ENCODE measurements at regions not wholly inside any gene's neighbourhood (a gene's known extent, or its start where the extent isn't known, plus 50 kb on each side); places are given as distances from the start of the nearest gene placed in this dataset.

GRCh38 chr20:48066246-48066645, 281.0 kb upstream of the SULF2 start:
- H3K9ac ChIP-seq (ENCODE audit: control insufficient read depth, insufficient read depth, low read length), result no peak overlapping the region
- H3K4me2 ChIP-seq (ENCODE audit: control insufficient read depth, insufficient read depth), result no peak overlapping the region
- WGBS (ENCODE audit: insufficient coverage, insufficient replicate concordance, low lambda C conversion rate, missing lambda C conversion rate), result 73% methylated on average over 13 of the region's 13 CpGs
- H2AFZ ChIP-seq (ENCODE audit: control insufficient read depth, low read depth, low read length), result no peak overlapping the region
- H3K27me3 ChIP-seq (replicated peaks in 1 of 2; ENCODE audit: control insufficient read depth in 2 of 2, insufficient read depth in 2 of 2, low read length in 1 of 2), result no peaks in the 10 kb centered on the region; a peak in 1 of 4 replicates
- DNase-seq (ENCODE audit: low read depth, low spot score) (no peak), FAIRE-seq (no peak), ATAC-seq (no peak)
- ChIA-PET SMC1A (ENCODE audit: uncharacterized antibody, unreplicated experiment) (no interaction called here), POLR2A (no interaction called here), CTCF (interaction anchor here (1.0 kb wide), 1 partner anchor 554 kb away, joined by 4 read pairs; no protein-coding TSS in a partner anchor), RAD21 (ENCODE audit: unreplicated experiment) (no interaction called here)
- in situ Hi-C loops (cut with MboI), result no loop called here
- no peak overlapping the region for H3K4me3 ChIP-seq
- no peak for TF ChIP-seq SIX5 (IDR thresholded peaks at IDR 0.05; ENCODE audit: low read depth, low read length, severe bottlenecking)
- TF ChIP-seq PRDM15 (CRISPR knock-in tag; IDR thresholded peaks at IDR 0.05), result no peak
- peaks cover 3% of the 10 kb centered on the region; the same call in 1 of the 3 replicates for H3K9me3 ChIP-seq (replicated peaks; ENCODE audit: control insufficient read depth, insufficient read depth, low read length)
- no peaks in the 10 kb centered on the region for H4K20me1 ChIP-seq (ENCODE audit: control insufficient read depth, insufficient read depth)
- no peaks in the 10 kb centered on the region for H3K79me2 ChIP-seq (ENCODE audit: control insufficient read depth, insufficient read depth, low read length)
- intact Hi-C loops (cut with micrococcal nuclease; ENCODE audit: unreplicated experiment), result no loop called here
- BruUV-seq (replicated peaks), result no TSS peak
- H3K27ac ChIP-seq (ENCODE audit: control insufficient read depth, insufficient read depth), result no peak overlapping the region
- H3K36me3 ChIP-seq (ENCODE audit: control insufficient read depth in 2 of 2, insufficient read depth in 2 of 2, low read length in 1 of 2), result no peaks in the 10 kb centered on the region
- peaks cover 8% of the 10 kb centered on the region; the same call in 1 of the 2 replicates for H3K4me1 ChIP-seq (ENCODE audit: control insufficient read depth, insufficient read depth, low read length)

- TF ChIP-seq ZNF24 (IDR thresholded peaks at IDR 0.05) (no peak), POLR2AphosphoS5 (IDR thresholded peaks at IDR 0.05; ENCODE audit: low read length) (no peak), USF2 (IDR thresholded peaks at IDR 0.05; ENCODE audit: borderline replicate concordance, low read depth, low read length) (no peak), ATF3 (IDR thresholded peaks at IDR 0.05; ENCODE audit: borderline replicate concordance, extremely low read depth, low read depth, low read length) (no peak), HCFC1 (IDR thresholded peaks at IDR 0.05; ENCODE audit: low read length) (no peak), PML (IDR thresholded peaks at IDR 0.05; ENCODE audit: low read length) (no peak), NFYB (IDR thresholded peaks at IDR 0.05; ENCODE audit: insufficient read depth, low read depth, low read length) (no peak), WRNIP1 (IDR thresholded peaks at IDR 0.05; ENCODE audit: borderline replicate concordance, low read depth, low read length) (no peak), SPI1 (IDR thresholded peaks at IDR 0.05; ENCODE audit: borderline replicate concordance, insufficient read depth, low read depth, low read length) (peak; percentile 77)
- in situ Hi-C loops (cut with MboI), result no loop called here
- ChIA-PET SMC1A (ENCODE audit: uncharacterized antibody, unreplicated experiment) (no interaction called here), RAD21 (ENCODE audit: unreplicated experiment) (no interaction called here), CTCF (interaction anchor here (1.0 kb wide), 1 partner anchor 555 kb away, joined by 4 read pairs; no protein-coding TSS in a partner anchor), POLR2A (no interaction called here)
- Histone ChIP-seq H3K4me1 (ENCODE audit: control insufficient read depth, insufficient read depth, low read length) (peaks cover 8% of the 10 kb centered on the region; the same call in 1 of the 2 replicates), H3K27ac (ENCODE audit: control insufficient read depth, insufficient read depth) (no peak overlapping the region), H2AFZ (ENCODE audit: control insufficient read depth, low read depth, low read length) (no peak overlapping the region), H3K9ac (ENCODE audit: control insufficient read depth, insufficient read depth, low read length) (no peak overlapping the region), H3K27me3 (replicated peaks in 1 of 2; ENCODE audit: control insufficient read depth in 2 of 2, insufficient read depth in 2 of 2, low read length in 1 of 2) (no peaks in the 10 kb centered on the region; a peak in 1 of 4 replicates), H3K36me3 (ENCODE audit: control insufficient read depth in 2 of 2, insufficient read depth in 2 of 2, low read length in 1 of 2) (no peaks in the 10 kb centered on the region), H3K4me2 (ENCODE audit: control insufficient read depth, insufficient read depth) (no peak overlapping the region), H3K4me3 (no peak overlapping the region), H3K79me2 (ENCODE audit: control insufficient read depth, insufficient read depth, low read length) (no peaks in the 10 kb centered on the region), H3K9me3 (replicated peaks; ENCODE audit: control insufficient read depth, insufficient read depth, low read length) (peaks cover 3% of the 10 kb centered on the region; the same call in 1 of the 3 replicates), H4K20me1 (ENCODE audit: control insufficient read depth, insufficient read depth) (no peaks in the 10 kb centered on the region)
- no peak for FAIRE-seq
- intact Hi-C loops (cut with micrococcal nuclease; ENCODE audit: unreplicated experiment), result no loop called here
- no TSS peak for BruUV-seq (replicated peaks)
- 0% methylated on average over 1 of the region's 1 CpG for WGBS (ENCODE audit: insufficient coverage, insufficient replicate concordance, low lambda C conversion rate, missing lambda C conversion rate)
- no peak for ATAC-seq
- DNase-seq (ENCODE audit: low read depth, low spot score), result no peak
Observed at GRCh38 chr20:48065833-48066232, 280.6 kb upstream of the SULF2 start.
